MM.1S (cell line): ENCODE measurements at regions not wholly inside any gene's neighbourhood (a gene's known extent, or its start where the extent isn't known, plus 50 kb on each side); places are given as distances from the start of the nearest gene placed in this dataset.

Source experiments
- EZH2 ChIP-seq: fragments of 300-600 bp; sonication (generic); optimal IDR thresholded peaks from 2 replicates; pipeline ENCODE3; 2017; ENCODE audit warnings: low read depth, mild to moderate bottlenecking, antibody characterized with exemption, low read length, mixed read lengths
- TF ChIP-seq, protein P1 (sequence below): fragments of 300-600 bp; sonication (generic); IDR thresholded peaks from 2 replicates; pipeline ENCODE4 v1.5.1; 2016; ENCODE audit warnings: antibody characterized with exemption, low read length, mixed read lengths

DNA sequence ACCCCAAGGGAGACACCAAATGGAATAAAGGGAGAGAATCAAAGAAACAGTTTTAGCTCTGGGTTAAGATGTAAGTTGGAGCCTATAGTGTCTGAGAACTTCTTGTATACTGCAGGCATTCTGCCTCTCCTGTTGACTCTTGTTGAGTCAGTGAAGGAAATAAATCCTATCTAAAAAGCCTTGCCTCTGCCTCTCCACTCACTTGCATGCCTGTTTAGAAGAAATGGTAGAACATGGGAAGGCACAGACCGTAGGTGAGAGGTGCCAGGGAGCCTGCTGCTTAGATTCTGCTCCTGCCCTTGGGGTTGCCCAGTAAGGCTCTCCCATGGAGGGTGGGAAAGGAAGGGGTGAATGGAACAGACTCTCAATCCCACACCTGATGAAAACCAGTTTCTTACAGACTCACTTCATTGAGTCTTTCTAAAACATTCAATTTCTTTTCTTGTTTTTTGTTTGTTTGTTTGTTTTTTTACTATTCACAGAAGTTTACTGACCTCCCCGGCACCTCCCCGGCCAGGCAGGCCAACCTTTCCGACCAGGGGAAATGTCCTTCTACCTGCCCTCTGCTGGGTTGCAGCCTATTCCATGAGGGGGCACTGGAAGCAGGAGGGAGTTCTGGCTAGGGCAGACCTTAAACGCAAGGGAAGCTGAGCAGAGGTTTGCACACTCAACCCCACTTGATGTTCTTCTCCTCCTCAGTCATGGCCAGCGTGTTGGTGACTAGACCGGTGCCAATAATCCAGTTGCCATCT is 211.7 kb upstream of the WSB1 start:
- TF ChIP-seq, protein P1, sequence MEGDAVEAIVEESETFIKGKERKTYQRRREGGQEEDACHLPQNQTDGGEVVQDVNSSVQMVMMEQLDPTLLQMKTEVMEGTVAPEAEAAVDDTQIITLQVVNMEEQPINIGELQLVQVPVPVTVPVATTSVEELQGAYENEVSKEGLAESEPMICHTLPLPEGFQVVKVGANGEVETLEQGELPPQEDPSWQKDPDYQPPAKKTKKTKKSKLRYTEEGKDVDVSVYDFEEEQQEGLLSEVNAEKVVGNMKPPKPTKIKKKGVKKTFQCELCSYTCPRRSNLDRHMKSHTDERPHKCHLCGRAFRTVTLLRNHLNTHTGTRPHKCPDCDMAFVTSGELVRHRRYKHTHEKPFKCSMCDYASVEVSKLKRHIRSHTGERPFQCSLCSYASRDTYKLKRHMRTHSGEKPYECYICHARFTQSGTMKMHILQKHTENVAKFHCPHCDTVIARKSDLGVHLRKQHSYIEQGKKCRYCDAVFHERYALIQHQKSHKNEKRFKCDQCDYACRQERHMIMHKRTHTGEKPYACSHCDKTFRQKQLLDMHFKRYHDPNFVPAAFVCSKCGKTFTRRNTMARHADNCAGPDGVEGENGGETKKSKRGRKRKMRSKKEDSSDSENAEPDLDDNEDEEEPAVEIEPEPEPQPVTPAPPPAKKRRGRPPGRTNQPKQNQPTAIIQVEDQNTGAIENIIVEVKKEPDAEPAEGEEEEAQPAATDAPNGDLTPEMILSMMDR, result no peak
- no peak for TF ChIP-seq EZH2
